ENCODE measurements at regions not wholly inside any gene's neighbourhood (a gene's known extent, or its start where the extent isn't known, plus 50 kb on each side); places are given as distances from the start of the nearest gene placed in this dataset.
"Not testable (repeated sequence)": the region's sequence is repeated elsewhere in the genome, so short reads cannot be mapped to it uniquely, and the experiment has no call there.

DNA sequence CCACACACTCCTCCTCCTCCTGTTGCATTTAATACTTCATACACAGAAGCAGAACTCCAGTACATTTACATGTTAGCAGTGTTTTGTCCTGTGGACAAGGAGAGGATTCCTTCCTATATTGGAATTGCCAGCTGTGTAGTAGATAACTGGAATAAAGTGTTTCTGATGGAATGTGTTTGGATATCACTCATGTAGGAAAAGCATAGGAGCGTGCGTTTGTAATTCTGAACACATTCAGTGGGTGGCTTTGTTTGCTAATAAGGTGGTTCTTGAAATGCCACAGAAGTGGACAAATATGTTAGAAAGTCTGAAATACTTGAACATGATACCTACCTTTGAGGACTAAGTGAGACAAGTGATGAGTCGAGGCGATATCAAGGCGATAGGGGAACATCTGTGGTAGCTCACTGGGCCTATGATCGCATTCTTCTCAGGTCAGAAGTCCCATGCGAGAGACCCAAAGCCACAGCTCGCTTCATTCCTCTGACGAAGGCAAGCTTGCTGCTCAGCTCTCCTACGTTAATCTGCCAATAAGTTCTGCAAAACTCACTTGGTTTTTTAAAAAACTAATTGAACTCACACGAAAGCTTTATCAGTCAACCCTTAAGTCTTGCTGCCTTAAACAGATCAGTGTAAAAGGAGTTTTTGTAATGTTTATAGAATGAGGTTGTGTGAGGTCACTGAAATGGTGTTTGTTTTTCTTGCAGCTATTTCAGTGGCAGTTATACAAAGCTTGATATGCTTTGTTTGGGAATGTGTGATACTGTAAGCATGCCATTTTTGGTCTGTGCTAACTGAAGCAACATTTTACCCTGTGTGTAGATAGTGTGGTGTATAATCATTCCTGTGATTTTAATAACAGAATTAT lies 159.9 kb downstream of the SOX4 start:
- POLR2A ChIA-PET = no interaction called here
- Histone ChIP-seq H3K36me3 (ENCODE audit: control insufficient read depth in 4 of 4, insufficient read depth in 4 of 4, low read length in 3 of 4) (peaks cover 0 to 15% (median 13%) of the 10 kb centered on the region in 4 experiments), H3K9me3 (ENCODE audit: control extremely low read depth in 1 of 5, control insufficient read depth in 4 of 5, insufficient read depth in 2 of 5, low read depth in 1 of 5, low read length in 4 of 5) (no peaks in the 10 kb centered on the region), H3K27me3 (replicated peaks in 2 of 5; ENCODE audit: control insufficient read depth in 4 of 5, insufficient read depth in 5 of 5, low read length in 4 of 5) (no peaks in the 10 kb centered on the region), H3K4me3 (ENCODE audit: control insufficient read depth in 1 of 7, extremely low read depth in 1 of 7, insufficient read depth in 4 of 7, low read depth in 2 of 7, low read length in 6 of 7) (no peak overlapping the region), H3K4me1 (ENCODE audit: control extremely low read depth in 1 of 4, control insufficient read depth in 4 of 4, insufficient read depth in 4 of 4, low read length in 3 of 4) (peaks cover 0 to 3% (median 0%) of the 10 kb centered on the region in 4 experiments), H3K27ac (ENCODE audit: insufficient read depth in 1 of 2, low read depth in 1 of 2, low read length in 2 of 2, poor library complexity in 1 of 2, severe bottlenecking in 2 of 2) (no peak overlapping the region)
- CTCF ChIA-PET = interaction anchor here (1.1 to 1.2 kb wide), 2 partner anchors 11 to 157 kb away, joined by 3 to 5 read pairs; no protein-coding TSS in a partner anchor
- peak in 1 of 3 donors; percentile 22 for DNase-seq
- 93% methylated on average over 11 of the region's 11 CpGs for WGBS (ENCODE audit: insufficient coverage)

GRCh38 chr6:21754891-21755290 lies 161.3 kb downstream of the SOX4 start:
- ChIA-PET POLR2A (no interaction called here), CTCF (interaction anchor here (1.2 kb wide), 1 partner anchor 158 kb away, joined by 3 read pairs; no protein-coding TSS in a partner anchor)
- Histone ChIP-seq H3K4me1 (ENCODE audit: control extremely low read depth in 1 of 4, control insufficient read depth in 4 of 4, insufficient read depth in 4 of 4, low read length in 3 of 4) (peaks cover 0 to 3% (median 0%) of the 10 kb centered on the region in 4 experiments), H3K36me3 (ENCODE audit: control insufficient read depth in 4 of 4, insufficient read depth in 4 of 4, low read length in 3 of 4) (peaks cover 0 to 18% (median 14%) of the 10 kb centered on the region in 4 experiments), H3K9me3 (ENCODE audit: control extremely low read depth in 1 of 5, control insufficient read depth in 4 of 5, insufficient read depth in 2 of 5, low read depth in 1 of 5, low read length in 4 of 5) (no peaks in the 10 kb centered on the region), H3K27ac (ENCODE audit: insufficient read depth in 1 of 2, low read depth in 1 of 2, low read length in 2 of 2, poor library complexity in 1 of 2, severe bottlenecking in 2 of 2) (no peak overlapping the region), H3K27me3 (replicated peaks in 2 of 5; ENCODE audit: control insufficient read depth in 4 of 5, insufficient read depth in 5 of 5, low read length in 4 of 5) (no peaks in the 10 kb centered on the region), H3K4me3 (ENCODE audit: control insufficient read depth in 1 of 7, extremely low read depth in 1 of 7, insufficient read depth in 4 of 7, low read depth in 2 of 7, low read length in 6 of 7) (no peak overlapping the region)
- WGBS (ENCODE audit: insufficient coverage) = 94% methylated on average over 3 of the region's 5 CpGs
- DNase-seq = no peak

GRCh38 chr6:21756487-21756886 lies 162.9 kb downstream of the SOX4 start:
- Histone ChIP-seq H3K36me3 (ENCODE audit: control insufficient read depth in 4 of 4, insufficient read depth in 4 of 4, low read length in 3 of 4) (peaks cover 0 to 25% (median 19%) of the 10 kb centered on the region in 4 experiments), H3K4me1 (ENCODE audit: control extremely low read depth in 1 of 4, control insufficient read depth in 4 of 4, insufficient read depth in 4 of 4, low read length in 3 of 4) (peaks cover 0 to 3% (median 0%) of the 10 kb centered on the region in 4 experiments), H3K27me3 (replicated peaks in 2 of 5; ENCODE audit: control insufficient read depth in 4 of 5, insufficient read depth in 5 of 5, low read length in 4 of 5) (no peaks in the 10 kb centered on the region), H3K27ac (ENCODE audit: insufficient read depth in 1 of 2, low read depth in 1 of 2, low read length in 2 of 2, poor library complexity in 1 of 2, severe bottlenecking in 2 of 2) (no peak overlapping the region), H3K9me3 (ENCODE audit: control extremely low read depth in 1 of 5, control insufficient read depth in 4 of 5, insufficient read depth in 2 of 5, low read depth in 1 of 5, low read length in 4 of 5) (peaks cover 0 to 5% (median 0%) of the 10 kb centered on the region in 5 experiments), H3K4me3 (ENCODE audit: control insufficient read depth in 1 of 7, extremely low read depth in 1 of 7, insufficient read depth in 4 of 7, low read depth in 2 of 7, low read length in 6 of 7) (no peak overlapping the region)
- ChIA-PET POLR2A (no interaction called here), CTCF (no interaction called here)
- no peak for DNase-seq
- WGBS (ENCODE audit: insufficient coverage) = 97% methylated on average over 3 of the region's 4 CpGs

DNA sequence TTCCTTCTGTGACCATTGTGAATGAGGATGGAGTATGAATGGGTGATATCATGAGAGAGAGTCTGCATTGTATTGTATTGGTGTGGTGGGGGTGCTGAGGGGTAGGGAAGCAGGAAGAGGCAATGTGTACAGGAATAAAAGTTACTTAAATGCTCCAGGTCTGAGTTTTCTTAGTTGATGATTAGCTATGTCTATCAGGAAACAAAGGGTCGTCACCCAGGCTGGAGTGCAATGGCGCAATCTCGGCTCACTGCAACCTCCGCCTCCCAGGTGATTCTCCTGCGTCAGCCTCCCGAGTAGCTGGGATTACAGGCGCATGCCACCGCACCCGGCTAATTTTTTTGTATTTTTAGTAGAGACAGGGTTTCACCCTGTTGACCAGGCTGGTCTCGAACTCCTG lies 163.8 kb downstream of the SOX4 start:
- POLR2A ChIA-PET; H3K27ac ChIP-seq (ENCODE audit: insufficient read depth in 1 of 2, low read depth in 1 of 2, low read length in 2 of 2, poor library complexity in 1 of 2, severe bottlenecking in 2 of 2); DNase-seq; H3K9me3 ChIP-seq (ENCODE audit: control extremely low read depth in 1 of 5, control insufficient read depth in 4 of 5, insufficient read depth in 2 of 5, low read depth in 1 of 5, low read length in 4 of 5); H3K4me3 ChIP-seq (ENCODE audit: control insufficient read depth in 1 of 7, extremely low read depth in 1 of 7, insufficient read depth in 4 of 7, low read depth in 2 of 7, low read length in 6 of 7); H3K27me3 ChIP-seq (replicated peaks in 2 of 5; ENCODE audit: control insufficient read depth in 4 of 5, insufficient read depth in 5 of 5, low read length in 4 of 5); H3K4me1 ChIP-seq (ENCODE audit: control extremely low read depth in 1 of 4, control insufficient read depth in 4 of 4, insufficient read depth in 4 of 4, low read length in 3 of 4): not testable (repeated sequence)
- CTCF ChIA-PET = interaction anchor here (0.6 to 1.2 kb wide), 2 partner anchors 17 to 68 kb away, joined by 3 to 4 read pairs; no protein-coding TSS in a partner anchor
- WGBS (ENCODE audit: insufficient coverage) = 99% methylated on average over 9 of the region's 10 CpGs
- peaks cover 0 to 34% (median 27%) of the 10 kb centered on the region in 4 experiments for H3K36me3 ChIP-seq (ENCODE audit: control insufficient read depth in 4 of 4, insufficient read depth in 4 of 4, low read length in 3 of 4)

DNA sequence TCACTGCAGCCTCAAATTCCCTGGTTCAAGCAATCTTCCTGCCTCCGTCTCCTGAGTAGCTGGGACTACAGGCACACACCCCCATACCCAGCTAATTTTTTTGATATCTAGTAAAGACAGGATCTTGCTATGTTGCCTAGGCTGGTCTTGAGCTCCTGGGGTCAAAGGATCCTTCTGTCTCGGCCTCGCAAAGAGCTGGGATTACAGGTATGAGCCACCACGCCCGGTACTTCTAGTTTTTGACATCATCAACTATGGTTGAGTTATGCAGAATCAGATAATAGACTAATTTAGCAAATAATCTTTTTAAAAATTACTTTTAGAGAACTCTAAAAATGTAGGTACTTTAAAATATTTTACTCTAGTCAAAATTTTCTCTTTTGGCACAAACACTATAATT lies 166.2 kb downstream of the SOX4 start:
- 100% methylated on average over 2 of the region's 5 CpGs for WGBS (ENCODE audit: insufficient coverage)
- Histone ChIP-seq H3K4me1 (ENCODE audit: control extremely low read depth in 1 of 4, control insufficient read depth in 4 of 4, insufficient read depth in 4 of 4, low read length in 3 of 4) (no peaks in the 10 kb centered on the region), H3K4me3 (ENCODE audit: control insufficient read depth in 1 of 7, extremely low read depth in 1 of 7, insufficient read depth in 4 of 7, low read depth in 2 of 7, low read length in 6 of 7) (no peak overlapping the region), H3K27me3 (replicated peaks in 2 of 5; ENCODE audit: control insufficient read depth in 4 of 5, insufficient read depth in 5 of 5, low read length in 4 of 5) (no peaks in the 10 kb centered on the region), H3K9me3 (ENCODE audit: control extremely low read depth in 1 of 5, control insufficient read depth in 4 of 5, insufficient read depth in 2 of 5, low read depth in 1 of 5, low read length in 4 of 5) (peaks cover 0 to 7% (median 4%) of the 10 kb centered on the region in 5 experiments), H3K36me3 (ENCODE audit: control insufficient read depth in 4 of 4, insufficient read depth in 4 of 4, low read length in 3 of 4) (peaks cover 0 to 34% (median 25%) of the 10 kb centered on the region in 4 experiments), H3K27ac (ENCODE audit: insufficient read depth in 1 of 2, low read depth in 1 of 2, low read length in 2 of 2, poor library complexity in 1 of 2, severe bottlenecking in 2 of 2) (no peak overlapping the region)
- DNase-seq = no peak
- CTCF ChIA-PET = interaction anchor here (1.0 to 1.1 kb wide), 3 partner anchors 8 to 1063 kb away, joined by 3 to 4 read pairs (median 3); no protein-coding TSS in a partner anchor
- POLR2A ChIA-PET = interaction anchor here (0.6 kb wide), 1 partner anchor 165 kb away, joined by 3 read pairs; no protein-coding TSS in a partner anchor

- H3K9me3 ChIP-seq (ENCODE audit: control extremely low read depth in 1 of 5, control insufficient read depth in 4 of 5, insufficient read depth in 2 of 5, low read depth in 1 of 5, low read length in 4 of 5); H3K4me1 ChIP-seq (ENCODE audit: control extremely low read depth in 1 of 4, control insufficient read depth in 4 of 4, insufficient read depth in 4 of 4, low read length in 3 of 4); CTCF ChIA-PET; H3K27me3 ChIP-seq (replicated peaks in 2 of 5; ENCODE audit: control insufficient read depth in 4 of 5, insufficient read depth in 5 of 5, low read length in 4 of 5); H3K4me3 ChIP-seq (ENCODE audit: control insufficient read depth in 1 of 7, extremely low read depth in 1 of 7, insufficient read depth in 4 of 7, low read depth in 2 of 7, low read length in 6 of 7); DNase-seq; H3K27ac ChIP-seq (ENCODE audit: insufficient read depth in 1 of 2, low read depth in 1 of 2, low read length in 2 of 2, poor library complexity in 1 of 2, severe bottlenecking in 2 of 2): not testable (repeated sequence)
- POLR2A ChIA-PET = interaction anchor here (0.7 kb wide), 1 partner anchor 10 kb away, joined by 3 read pairs; no protein-coding TSS in a partner anchor
- peaks cover 0 to 23% (median 19%) of the 10 kb centered on the region in 4 experiments for H3K36me3 ChIP-seq (ENCODE audit: control insufficient read depth in 4 of 4, insufficient read depth in 4 of 4, low read length in 3 of 4)
- WGBS (ENCODE audit: insufficient coverage) = 98% methylated on average over 34 of the region's 41 CpGs
Measured at GRCh38 chr6:21761053-21761730, 167.6 kb downstream of the SOX4 start.
